GM12801 (cell line): ENCODE measurements at regions not wholly inside any gene's neighbourhood (a gene's known extent, or its start where the extent isn't known, plus 50 kb on each side); places are given as distances from the start of the nearest gene placed in this dataset.

Source experiments
- TF ChIP-seq, protein P1 (sequence below): IDR thresholded peaks from one replicate; pipeline ENCODE4 v1.5.1; 2011; ENCODE audit warnings: control low read depth; ENCODE audit not compliant: insufficient read length; ENCODE audit errors: extremely low read depth

DNA sequence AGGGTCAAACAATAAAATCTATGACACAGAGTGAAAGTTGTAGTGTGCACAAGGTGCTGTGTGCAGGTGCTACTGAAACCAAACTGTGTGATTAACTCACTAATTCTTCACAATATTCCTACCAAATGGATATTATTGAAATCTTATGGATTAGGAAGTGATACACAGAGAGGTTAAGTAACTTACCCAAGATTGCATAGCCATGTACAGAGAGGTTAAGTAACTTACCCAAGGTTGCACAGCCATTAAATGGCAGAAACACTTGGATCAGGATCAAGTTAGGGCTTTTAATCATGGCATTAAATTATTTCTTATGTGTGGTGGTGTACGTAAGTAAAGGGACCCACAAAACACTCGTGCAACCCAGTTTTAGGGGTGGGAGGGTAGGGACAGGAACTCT, 771.4 kb downstream of the AACS start:
- TF ChIP-seq, protein P1, sequence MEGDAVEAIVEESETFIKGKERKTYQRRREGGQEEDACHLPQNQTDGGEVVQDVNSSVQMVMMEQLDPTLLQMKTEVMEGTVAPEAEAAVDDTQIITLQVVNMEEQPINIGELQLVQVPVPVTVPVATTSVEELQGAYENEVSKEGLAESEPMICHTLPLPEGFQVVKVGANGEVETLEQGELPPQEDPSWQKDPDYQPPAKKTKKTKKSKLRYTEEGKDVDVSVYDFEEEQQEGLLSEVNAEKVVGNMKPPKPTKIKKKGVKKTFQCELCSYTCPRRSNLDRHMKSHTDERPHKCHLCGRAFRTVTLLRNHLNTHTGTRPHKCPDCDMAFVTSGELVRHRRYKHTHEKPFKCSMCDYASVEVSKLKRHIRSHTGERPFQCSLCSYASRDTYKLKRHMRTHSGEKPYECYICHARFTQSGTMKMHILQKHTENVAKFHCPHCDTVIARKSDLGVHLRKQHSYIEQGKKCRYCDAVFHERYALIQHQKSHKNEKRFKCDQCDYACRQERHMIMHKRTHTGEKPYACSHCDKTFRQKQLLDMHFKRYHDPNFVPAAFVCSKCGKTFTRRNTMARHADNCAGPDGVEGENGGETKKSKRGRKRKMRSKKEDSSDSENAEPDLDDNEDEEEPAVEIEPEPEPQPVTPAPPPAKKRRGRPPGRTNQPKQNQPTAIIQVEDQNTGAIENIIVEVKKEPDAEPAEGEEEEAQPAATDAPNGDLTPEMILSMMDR, result no peak

DNA sequence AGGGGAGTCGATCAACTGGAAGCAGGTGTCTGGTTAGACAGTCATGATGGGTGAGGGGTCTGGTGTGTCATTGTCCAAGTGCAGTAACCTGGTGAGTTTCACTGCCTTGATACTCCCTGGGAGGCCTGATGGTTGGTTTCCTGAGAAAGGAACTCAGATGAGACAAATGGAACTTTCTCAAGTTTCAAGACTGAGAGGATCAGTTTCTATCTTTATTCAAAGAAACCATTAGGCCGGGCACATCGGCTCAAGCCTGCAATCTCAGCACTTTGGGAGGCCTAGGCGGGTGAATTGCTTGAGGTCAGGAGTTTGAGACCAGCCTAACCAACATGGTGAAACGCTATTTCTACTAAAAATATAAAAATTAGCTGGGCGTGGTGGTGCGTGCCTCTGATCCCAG, 776.1 kb downstream of the AACS start:
- TF ChIP-seq, protein P1, result no peak

DNA sequence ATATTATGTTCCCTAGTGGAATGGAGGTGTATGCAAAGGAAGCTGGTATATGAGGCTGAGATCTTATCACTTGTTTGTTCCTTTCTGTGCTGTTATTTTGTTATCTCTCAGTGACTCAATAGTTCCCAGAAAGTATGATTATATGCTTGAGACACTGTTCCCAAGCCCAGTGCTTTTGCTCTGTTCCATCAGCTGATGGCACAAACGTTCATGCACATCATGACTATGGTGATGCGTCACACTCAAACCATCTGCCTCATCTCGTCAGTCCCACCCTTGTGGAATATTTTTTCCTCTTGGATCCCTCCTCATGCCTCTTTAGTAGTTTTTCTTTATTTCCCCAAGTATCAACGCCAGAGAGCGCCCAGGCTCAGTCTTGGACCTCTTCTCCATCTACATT, 786.9 kb downstream of the AACS start:
- TF ChIP-seq, protein P1, result no peak

DNA sequence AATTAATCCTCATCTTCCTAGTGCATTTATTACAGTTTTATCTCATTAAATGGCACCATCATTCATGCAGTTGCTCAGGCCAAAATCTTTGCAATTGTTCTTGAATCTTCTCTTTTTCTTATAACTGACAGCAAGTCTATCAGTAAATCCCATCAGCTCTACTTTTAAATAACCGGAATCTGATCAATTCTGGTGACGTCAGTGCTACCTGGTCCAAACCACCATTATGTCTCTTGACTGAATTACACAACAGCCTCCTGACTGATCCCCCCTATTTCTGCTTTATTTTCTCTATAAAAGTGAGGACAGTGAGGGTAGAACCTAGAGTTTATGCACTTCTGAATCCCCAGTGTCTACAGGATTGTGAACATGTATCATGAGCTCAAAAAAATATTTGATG, 787.4 kb downstream of the AACS start:
- TF ChIP-seq, protein P1, result no peak

DNA sequence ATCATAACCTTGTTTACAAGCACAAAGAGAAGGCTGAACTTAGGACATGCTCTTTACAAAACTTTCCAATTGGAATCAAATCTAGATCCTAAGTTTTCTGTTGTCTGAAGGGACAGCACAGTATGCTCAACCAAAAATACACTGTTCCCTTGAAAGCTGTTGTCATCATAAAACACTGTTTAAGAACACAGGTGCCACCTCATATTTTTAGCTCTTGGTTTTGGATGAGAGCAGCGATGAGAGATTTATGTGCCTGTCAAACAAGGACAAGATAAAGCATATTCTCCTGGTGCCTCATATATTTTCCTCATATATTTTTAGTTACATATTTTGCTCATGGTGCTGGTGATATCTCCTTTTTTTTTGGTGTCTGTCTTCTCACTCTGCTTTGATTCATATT, 788.4 kb downstream of the AACS start:
- TF ChIP-seq, protein P1, result no peak

DNA sequence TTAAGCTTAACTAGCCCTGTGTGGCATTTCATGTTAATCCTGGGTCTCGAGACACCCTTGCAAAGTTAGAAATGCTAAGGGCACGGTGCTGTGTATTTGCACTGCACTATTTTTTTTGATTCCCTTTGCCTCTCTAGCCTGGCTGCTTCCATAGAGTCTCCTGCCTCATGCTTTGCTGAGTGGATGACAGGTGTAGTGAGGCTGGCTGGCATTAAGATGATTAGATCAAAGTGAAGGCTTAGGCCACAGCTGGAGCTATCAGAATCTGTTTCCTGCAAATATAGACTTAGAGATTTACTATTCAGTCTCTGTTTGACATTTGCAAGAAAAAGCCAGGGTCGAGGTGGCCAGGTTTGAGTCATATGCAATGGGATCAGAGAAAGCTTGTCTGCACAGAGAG, 791.1 kb downstream of the AACS start:
- TF ChIP-seq, protein P1, result no peak

DNA sequence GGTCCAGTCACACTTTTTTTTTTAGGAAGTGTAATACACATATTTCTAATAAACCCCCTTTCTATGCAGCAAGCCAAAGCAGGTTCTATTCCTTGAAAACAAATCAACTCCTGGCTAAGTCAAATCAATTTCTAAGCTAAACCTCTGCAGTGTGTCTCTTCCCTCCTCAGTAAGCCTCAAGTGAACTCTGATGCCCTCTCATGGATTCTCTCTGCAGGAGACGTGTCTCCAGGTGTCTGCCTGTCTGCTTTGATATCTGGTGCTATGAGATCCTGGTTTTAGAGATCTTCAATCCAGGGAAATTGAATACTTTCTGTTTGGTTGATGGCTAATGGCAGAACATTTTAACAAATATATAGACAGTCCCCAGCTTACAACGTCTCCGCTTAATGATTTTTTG, 791.7 kb downstream of the AACS start:
- TF ChIP-seq, protein P1, result no peak
